ENCODE measurements at regions not wholly inside any gene's neighbourhood (a gene's known extent, or its start where the extent isn't known, plus 50 kb on each side); places are given as distances from the start of the nearest gene placed in this dataset.

DNA sequence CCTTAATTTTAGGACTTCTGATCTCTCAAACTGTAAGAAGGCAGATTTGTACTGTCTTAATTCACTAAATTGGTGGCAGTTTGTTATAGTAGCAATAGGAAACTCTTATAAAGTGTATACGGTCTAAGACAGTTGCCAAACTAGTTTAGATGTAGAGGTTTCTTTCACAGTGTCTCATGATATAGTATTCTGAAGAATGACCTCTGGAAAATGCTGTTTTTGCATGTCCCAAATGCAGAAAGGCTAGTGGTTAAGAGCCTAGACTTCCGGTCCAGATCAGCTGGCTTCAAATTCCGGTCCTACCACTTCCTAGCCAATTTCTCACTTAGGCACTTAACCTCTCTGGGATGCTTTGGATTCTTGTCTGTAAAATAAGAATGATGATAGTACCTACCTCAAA lies 538.5 kb downstream of the CENPC start:
- TF ChIP-seq TAF1 (IDR thresholded peaks at IDR 0.05; ENCODE audit: low read depth), result no peak
- no peak for TF ChIP-seq ZBTB7A (IDR thresholded peaks at IDR 0.05; ENCODE audit: low read depth)
- TF ChIP-seq CEBPB (IDR thresholded peaks at IDR 0.05), result no peak
- TF ChIP-seq FOXM1 (IDR thresholded peaks at IDR 0.05; ENCODE audit: borderline replicate concordance, low read depth), result no peak
- no peak for TF ChIP-seq EP300 (IDR thresholded peaks at IDR 0.05; ENCODE audit: borderline replicate concordance)
- TF ChIP-seq RAD21 (IDR thresholded peaks at IDR 0.05; ENCODE audit: low read depth), result no peak
- no peak for TF ChIP-seq NFIC (IDR thresholded peaks at IDR 0.05)
- TF ChIP-seq YY1 (IDR thresholded peaks at IDR 0.05; ENCODE audit: low read depth), result no peak
- TF ChIP-seq, protein P1, sequence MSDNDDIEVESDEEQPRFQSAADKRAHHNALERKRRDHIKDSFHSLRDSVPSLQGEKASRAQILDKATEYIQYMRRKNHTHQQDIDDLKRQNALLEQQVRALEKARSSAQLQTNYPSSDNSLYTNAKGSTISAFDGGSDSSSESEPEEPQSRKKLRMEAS (IDR thresholded peaks at IDR 0.05), result no peak
- no peak for TF ChIP-seq EGR1 (IDR thresholded peaks at IDR 0.05)
- TF ChIP-seq TEAD4 (IDR thresholded peaks at IDR 0.05), result no peak
- TF ChIP-seq, protein P2, sequence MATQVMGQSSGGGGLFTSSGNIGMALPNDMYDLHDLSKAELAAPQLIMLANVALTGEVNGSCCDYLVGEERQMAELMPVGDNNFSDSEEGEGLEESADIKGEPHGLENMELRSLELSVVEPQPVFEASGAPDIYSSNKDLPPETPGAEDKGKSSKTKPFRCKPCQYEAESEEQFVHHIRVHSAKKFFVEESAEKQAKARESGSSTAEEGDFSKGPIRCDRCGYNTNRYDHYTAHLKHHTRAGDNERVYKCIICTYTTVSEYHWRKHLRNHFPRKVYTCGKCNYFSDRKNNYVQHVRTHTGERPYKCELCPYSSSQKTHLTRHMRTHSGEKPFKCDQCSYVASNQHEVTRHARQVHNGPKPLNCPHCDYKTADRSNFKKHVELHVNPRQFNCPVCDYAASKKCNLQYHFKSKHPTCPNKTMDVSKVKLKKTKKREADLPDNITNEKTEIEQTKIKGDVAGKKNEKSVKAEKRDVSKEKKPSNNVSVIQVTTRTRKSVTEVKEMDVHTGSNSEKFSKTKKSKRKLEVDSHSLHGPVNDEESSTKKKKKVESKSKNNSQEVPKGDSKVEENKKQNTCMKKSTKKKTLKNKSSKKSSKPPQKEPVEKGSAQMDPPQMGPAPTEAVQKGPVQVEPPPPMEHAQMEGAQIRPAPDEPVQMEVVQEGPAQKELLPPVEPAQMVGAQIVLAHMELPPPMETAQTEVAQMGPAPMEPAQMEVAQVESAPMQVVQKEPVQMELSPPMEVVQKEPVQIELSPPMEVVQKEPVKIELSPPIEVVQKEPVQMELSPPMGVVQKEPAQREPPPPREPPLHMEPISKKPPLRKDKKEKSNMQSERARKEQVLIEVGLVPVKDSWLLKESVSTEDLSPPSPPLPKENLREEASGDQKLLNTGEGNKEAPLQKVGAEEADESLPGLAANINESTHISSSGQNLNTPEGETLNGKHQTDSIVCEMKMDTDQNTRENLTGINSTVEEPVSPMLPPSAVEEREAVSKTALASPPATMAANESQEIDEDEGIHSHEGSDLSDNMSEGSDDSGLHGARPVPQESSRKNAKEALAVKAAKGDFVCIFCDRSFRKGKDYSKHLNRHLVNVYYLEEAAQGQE (IDR thresholded peaks at IDR 0.05; ENCODE audit: low read depth), result no peak
- no peak for TF ChIP-seq USF1 (IDR thresholded peaks at IDR 0.05)
- no peak for TF ChIP-seq TCF12 (IDR thresholded peaks at IDR 0.05; ENCODE audit: low read depth)
